Keratinocyte (primary cell): ENCODE measurements at regions not wholly inside any gene's neighbourhood (a gene's known extent, or its start where the extent isn't known, plus 50 kb on each side); places are given as distances from the start of the nearest gene placed in this dataset.

Experiments
- DNase-seq: peaks from one replicate; pipeline ENCODE4 v3.0.0-alpha.2; 2011; ENCODE audit warnings: low read depth, missing footprints, low spot score
- FAIRE-seq: peaks from 2 replicates; lab custom pipeline; 2011; peaks lifted over from hg19 to GRCh38; lab: Jason Lieb, UNC
- H2AFZ ChIP-seq: 2 replicates; pipeline ENCODE4 v1.6.0; 2012; ENCODE audit warnings: low read length, control low read depth, inconsistent platforms; ENCODE audit not compliant: control insufficient read depth
- H3K27ac ChIP-seq: 2 replicates; pipeline ENCODE4 v1.5.1; 2011; ENCODE audit warnings: low read length; ENCODE audit not compliant: control insufficient read depth, insufficient read depth
- H3K27me3 ChIP-seq: 3 replicates; pipeline ENCODE4 v1.6.0; 2011; ENCODE audit warnings: low read length; ENCODE audit not compliant: control insufficient read depth, insufficient read depth; ENCODE audit errors: extremely low read depth
- H3K36me3 ChIP-seq, 2 experiments: 2 replicates in 1 of 2; 3 replicates in 1 of 2; pipeline ENCODE4 v1.5.1; 2011; ENCODE audit warnings: low read length in 2 of 2, mild to moderate bottlenecking in 1 of 2; ENCODE audit not compliant: control insufficient read depth in 2 of 2, insufficient read depth in 2 of 2; ENCODE audit errors: extremely low read depth in 1 of 2
- H3K4me1 ChIP-seq: 3 replicates; pipeline ENCODE4 v1.5.1; 2011; ENCODE audit warnings: low read length; ENCODE audit not compliant: control insufficient read depth, insufficient read depth; ENCODE audit errors: extremely low read depth
- H3K4me2 ChIP-seq: 3 replicates; pipeline ENCODE4 v1.6.0; 2011; ENCODE audit warnings: low read depth, low read length; ENCODE audit not compliant: control insufficient read depth, insufficient read depth; ENCODE audit errors: extremely low read depth
- H3K4me3 ChIP-seq, 3 experiments: fragments of 200-600 bp in 1 of 3; sonication (generic) in 1 of 3; 2 replicates in 2 of 3; 3 replicates in 1 of 3; pipeline ENCODE4 v1.5.1; 2011 to 2016; ENCODE audit warnings: low read length in 3 of 3, mild to moderate bottlenecking in 3 of 3, control low read depth in 2 of 3, inconsistent platforms in 1 of 3, low read depth in 1 of 3, mixed read lengths in 1 of 3, mixed run types in 1 of 3, moderate library complexity in 1 of 3; ENCODE audit not compliant: control insufficient read depth in 2 of 3, insufficient read depth in 2 of 3; ENCODE audit errors: extremely low read depth in 1 of 3
- H3K79me2 ChIP-seq: 2 replicates; pipeline ENCODE4 v1.6.0; 2012; ENCODE audit warnings: low read length; ENCODE audit not compliant: control insufficient read depth, insufficient read depth
- H3K9ac ChIP-seq: 3 replicates; pipeline ENCODE4 v1.6.0; 2011; ENCODE audit warnings: low read length; ENCODE audit not compliant: control insufficient read depth, insufficient read depth; ENCODE audit errors: extremely low read depth
- H3K9me1 ChIP-seq: 3 replicates; pipeline ENCODE4 v1.6.0; 2011; ENCODE audit warnings: low read length; ENCODE audit not compliant: control insufficient read depth, insufficient read depth; ENCODE audit errors: extremely low read depth
- H3K9me3 ChIP-seq: 2 replicates; pipeline ENCODE4 v1.5.1; 2012; ENCODE audit warnings: low read depth, low read length; ENCODE audit not compliant: control insufficient read depth
- H4K20me1 ChIP-seq: 3 replicates; pipeline ENCODE4 v1.6.0; 2011; ENCODE audit warnings: low read length; ENCODE audit not compliant: control insufficient read depth, insufficient read depth; ENCODE audit errors: extremely low read depth
- EZH2 ChIP-seq: IDR thresholded peaks from one replicate; pipeline ENCODE4 v1.6.1; 2012; ENCODE audit warnings: inconsistent platforms, mild to moderate bottlenecking, low read length, moderate library complexity
- dilution Hi-C: fragments of 300-500 bp; cut with MboI; formaldehyde crosslinking; loops from one replicate; pipeline ENCODE4 v1.7.0; 2020; ENCODE audit warnings: low sequenced_read_pairs; ENCODE audit not compliant: extremely low pct_ligation_motif_present
- TF ChIP-seq, protein P1 (sequence below), 3 experiments: IDR thresholded peaks in 1 of 3; conservative IDR thresholded peaks in 1 of 3; optimal IDR thresholded peaks in 1 of 3; 2 replicates in 2 of 3; 3 replicates in 1 of 3; pipeline versions ENCODE3 to v1.5.1; 2011; ENCODE audit warnings: low read length in 3 of 3, mild to moderate bottlenecking in 3 of 3, moderate library complexity in 2 of 3, control low read depth in 1 of 3, inconsistent platforms in 1 of 3; ENCODE audit not compliant: insufficient read depth in 2 of 3; ENCODE audit errors: extremely low read depth in 1 of 3

DNA sequence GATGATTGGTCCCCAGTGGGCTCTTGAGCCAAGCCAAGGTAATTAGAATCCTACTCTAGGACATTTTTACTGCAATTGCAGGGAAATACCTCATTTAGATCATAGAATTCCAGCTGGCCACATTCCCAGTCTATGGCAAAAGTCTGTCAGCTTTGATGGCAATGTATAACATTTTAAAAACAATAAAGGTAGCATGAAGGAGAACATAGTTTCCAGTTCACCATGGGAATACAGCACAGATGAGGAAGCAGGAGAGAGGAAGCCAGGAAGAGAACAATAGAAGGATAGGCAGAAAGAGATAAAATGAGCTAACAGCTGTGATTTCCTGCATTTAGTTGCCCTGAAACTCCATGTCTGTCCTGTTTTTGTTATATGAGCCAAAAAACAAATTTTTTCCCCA lies 897.3 kb upstream of the DDX18 start:
- FAIRE-seq: no peak

DNA sequence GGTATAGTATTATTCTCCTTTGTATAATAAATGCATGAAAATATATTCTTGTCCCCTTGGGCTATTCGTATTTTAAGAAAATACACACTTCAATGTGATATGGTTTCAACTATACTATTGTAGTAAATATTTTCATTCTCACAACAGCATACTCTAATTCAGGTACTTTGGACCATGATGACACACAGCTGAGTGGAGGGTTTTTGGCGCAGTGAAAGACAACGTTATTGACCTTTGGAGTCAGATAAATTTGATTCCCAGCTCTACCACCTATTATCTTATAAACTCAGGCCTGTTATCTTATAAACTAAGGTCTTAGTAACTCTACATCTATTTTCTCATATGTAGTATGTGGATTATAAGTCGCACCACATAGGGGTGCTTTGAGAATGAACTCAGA lies 895.9 kb upstream of the DDX18 start:
- dilution Hi-C loops: no loop called here
- H3K4me2 ChIP-seq: no peak overlapping the region
- no peaks in the 10 kb centered on the region for H3K9me1 ChIP-seq
- no peak for FAIRE-seq
- no peaks in the 10 kb centered on the region for H4K20me1 ChIP-seq
- no peak for DNase-seq
- no peaks in the 10 kb centered on the region for H3K27me3 ChIP-seq
- no peak overlapping the region for H2AFZ ChIP-seq
- no peak overlapping the region for H3K27ac ChIP-seq
- H3K79me2 ChIP-seq: no peaks in the 10 kb centered on the region
- TF ChIP-seq, protein P1, sequence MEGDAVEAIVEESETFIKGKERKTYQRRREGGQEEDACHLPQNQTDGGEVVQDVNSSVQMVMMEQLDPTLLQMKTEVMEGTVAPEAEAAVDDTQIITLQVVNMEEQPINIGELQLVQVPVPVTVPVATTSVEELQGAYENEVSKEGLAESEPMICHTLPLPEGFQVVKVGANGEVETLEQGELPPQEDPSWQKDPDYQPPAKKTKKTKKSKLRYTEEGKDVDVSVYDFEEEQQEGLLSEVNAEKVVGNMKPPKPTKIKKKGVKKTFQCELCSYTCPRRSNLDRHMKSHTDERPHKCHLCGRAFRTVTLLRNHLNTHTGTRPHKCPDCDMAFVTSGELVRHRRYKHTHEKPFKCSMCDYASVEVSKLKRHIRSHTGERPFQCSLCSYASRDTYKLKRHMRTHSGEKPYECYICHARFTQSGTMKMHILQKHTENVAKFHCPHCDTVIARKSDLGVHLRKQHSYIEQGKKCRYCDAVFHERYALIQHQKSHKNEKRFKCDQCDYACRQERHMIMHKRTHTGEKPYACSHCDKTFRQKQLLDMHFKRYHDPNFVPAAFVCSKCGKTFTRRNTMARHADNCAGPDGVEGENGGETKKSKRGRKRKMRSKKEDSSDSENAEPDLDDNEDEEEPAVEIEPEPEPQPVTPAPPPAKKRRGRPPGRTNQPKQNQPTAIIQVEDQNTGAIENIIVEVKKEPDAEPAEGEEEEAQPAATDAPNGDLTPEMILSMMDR (optimal IDR thresholded peaks at IDR 0.05 in 1 of 3, IDR thresholded peaks at IDR 0.05 in 1 of 3, conservative IDR thresholded peaks at IDR 0.05 in 1 of 3; ENCODE audit: extremely low read depth in 1 of 3, insufficient read depth in 2 of 3, low read length in 3 of 3): no peak
- TF ChIP-seq EZH2: no peak
- no peaks in the 10 kb centered on the region for H3K4me1 ChIP-seq
- H3K4me3 ChIP-seq: no peak overlapping the region
- H3K9me3 ChIP-seq: peaks cover 2% of the 10 kb centered on the region
- no peaks in the 10 kb centered on the region for H3K36me3 ChIP-seq
- no peak overlapping the region for H3K9ac ChIP-seq

More for the DNA sequence above, 897.3 kb upstream of the DDX18 start:
- H3K4me3 ChIP-seq: no peak overlapping the region
- no peak overlapping the region for H2AFZ ChIP-seq
- no peak overlapping the region for H3K27ac ChIP-seq
- H3K9me1 ChIP-seq: no peaks in the 10 kb centered on the region
- no peak overlapping the region for H3K9ac ChIP-seq
- dilution Hi-C loops: no loop called here
- peaks cover 2% of the 10 kb centered on the region for H3K9me3 ChIP-seq
- H4K20me1 ChIP-seq: no peaks in the 10 kb centered on the region
- no peaks in the 10 kb centered on the region for H3K4me1 ChIP-seq
- no peaks in the 10 kb centered on the region for H3K27me3 ChIP-seq
- TF ChIP-seq, protein P1 (optimal IDR thresholded peaks at IDR 0.05 in 1 of 3, IDR thresholded peaks at IDR 0.05 in 1 of 3, conservative IDR thresholded peaks at IDR 0.05 in 1 of 3; ENCODE audit: extremely low read depth in 1 of 3, insufficient read depth in 2 of 3, low read length in 3 of 3): no peak
- no peak for TF ChIP-seq EZH2
- H3K79me2 ChIP-seq: no peaks in the 10 kb centered on the region
- no peak overlapping the region for H3K4me2 ChIP-seq
- DNase-seq: no peak
- no peaks in the 10 kb centered on the region for H3K36me3 ChIP-seq
